Activated naive CD8-positive, alpha-beta T cell (primary cell): ENCODE measurements at regions not wholly inside any gene's neighbourhood (a gene's known extent, or its start where the extent isn't known, plus 50 kb on each side); places are given as distances from the start of the nearest gene placed in this dataset.

Experiments
- H3K27ac Mint-ChIP-seq: one replicate; pipeline ENCODE4 v1.8.0; 2021; ENCODE audit warnings: mixed read lengths
- H3K27me3 Mint-ChIP-seq: one replicate; pipeline ENCODE4 v1.8.0; 2021; ENCODE audit warnings: mixed read lengths
- H3K36me3 Mint-ChIP-seq: one replicate; pipeline ENCODE4 v1.8.0; 2021; ENCODE audit warnings: mixed read lengths
- H3K4me1 Mint-ChIP-seq: one replicate; pipeline ENCODE4 v1.8.0; 2021; ENCODE audit warnings: low read depth, mixed read lengths
- H3K4me3 Mint-ChIP-seq: one replicate; pipeline ENCODE4 v1.8.0; 2021; ENCODE audit warnings: mild to moderate bottlenecking, mixed read lengths
- H3K9me3 Mint-ChIP-seq: one replicate; pipeline ENCODE4 v1.8.0; 2021; ENCODE audit warnings: low read depth, mixed read lengths

- Mint-ChIP-seq H3K27ac (no peak overlapping the region), H3K4me3 (no peak overlapping the region), H3K27me3 (peaks cover 11% of the 10 kb centered on the region), H3K9me3 (no peaks in the 10 kb centered on the region), H3K36me3 (no peaks in the 10 kb centered on the region), H3K4me1 (peaks cover 2% of the 10 kb centered on the region)
Observed at GRCh38 chr4:54541426-54542118, 116.2 kb upstream of the KIT start.

- Mint-ChIP-seq H3K36me3 (no peaks in the 10 kb centered on the region), H3K27ac (no peak overlapping the region), H3K9me3 (no peaks in the 10 kb centered on the region), H3K4me1 (peaks cover 2% of the 10 kb centered on the region), H3K4me3 (no peak overlapping the region), H3K27me3 (peaks cover 11% of the 10 kb centered on the region)
Observed at GRCh38 chr4:54542119-54542438, 115.7 kb upstream of the KIT start.

GRCh38 chr4:54542540-54543041 lies 115.2 kb upstream of the KIT start:
- no peaks in the 10 kb centered on the region for H3K9me3 Mint-ChIP-seq
- no peak overlapping the region for H3K27ac Mint-ChIP-seq
- H3K4me1 Mint-ChIP-seq, result peaks cover 2% of the 10 kb centered on the region
- peaks cover 11% of the 10 kb centered on the region for H3K27me3 Mint-ChIP-seq
- no peak overlapping the region for H3K4me3 Mint-ChIP-seq
- no peaks in the 10 kb centered on the region for H3K36me3 Mint-ChIP-seq

GRCh38 chr4:54543088-54543795 lies 114.5 kb upstream of the KIT start:
- H3K36me3 Mint-ChIP-seq, result no peaks in the 10 kb centered on the region
- peaks cover 2% of the 10 kb centered on the region for H3K4me1 Mint-ChIP-seq
- H3K9me3 Mint-ChIP-seq, result no peaks in the 10 kb centered on the region
- H3K4me3 Mint-ChIP-seq, result no peak overlapping the region
- peaks cover 12% of the 10 kb centered on the region for H3K27me3 Mint-ChIP-seq
- H3K27ac Mint-ChIP-seq, result no peak overlapping the region

GRCh38 chr4:54545663-54546424 lies 111.9 kb upstream of the KIT start:
- H3K4me1 Mint-ChIP-seq, result no peaks in the 10 kb centered on the region
- no peak overlapping the region for H3K4me3 Mint-ChIP-seq
- H3K36me3 Mint-ChIP-seq, result no peaks in the 10 kb centered on the region
- no peak overlapping the region for H3K27ac Mint-ChIP-seq
- peaks cover 7% of the 10 kb centered on the region for H3K27me3 Mint-ChIP-seq
- no peaks in the 10 kb centered on the region for H3K9me3 Mint-ChIP-seq

GRCh38 chr4:54547299-54548097 lies 110.3 kb upstream of the KIT start:
- Mint-ChIP-seq H3K27ac (no peak overlapping the region), H3K4me1 (no peaks in the 10 kb centered on the region), H3K27me3 (peaks cover 1% of the 10 kb centered on the region), H3K4me3 (no peak overlapping the region), H3K9me3 (no peaks in the 10 kb centered on the region), H3K36me3 (no peaks in the 10 kb centered on the region)

GRCh38 chr4:54548098-54548620 lies 109.6 kb upstream of the KIT start:
- no peak overlapping the region for H3K27ac Mint-ChIP-seq

GRCh38 chr4:54548831-54549460 lies 108.8 kb upstream of the KIT start:
- H3K4me1 Mint-ChIP-seq, result no peaks in the 10 kb centered on the region
- no peaks in the 10 kb centered on the region for H3K9me3 Mint-ChIP-seq
- H3K4me3 Mint-ChIP-seq, result no peak overlapping the region
- no peak overlapping the region for H3K27ac Mint-ChIP-seq
- no peaks in the 10 kb centered on the region for H3K36me3 Mint-ChIP-seq
- H3K27me3 Mint-ChIP-seq, result peaks cover 1% of the 10 kb centered on the region

More at GRCh38 chr4:54548098-54548620, 109.6 kb upstream of the KIT start:
- no peaks in the 10 kb centered on the region for H3K4me1 Mint-ChIP-seq
- H3K4me3 Mint-ChIP-seq, result no peak overlapping the region
- H3K9me3 Mint-ChIP-seq, result no peaks in the 10 kb centered on the region
- no peaks in the 10 kb centered on the region for H3K36me3 Mint-ChIP-seq
- H3K27me3 Mint-ChIP-seq, result peaks cover 1% of the 10 kb centered on the region

- H3K27ac Mint-ChIP-seq, result no peak overlapping the region
- H3K27me3 Mint-ChIP-seq, result peaks cover 1% of the 10 kb centered on the region
- no peaks in the 10 kb centered on the region for H3K36me3 Mint-ChIP-seq
- H3K4me3 Mint-ChIP-seq, result no peak overlapping the region
- H3K4me1 Mint-ChIP-seq, result no peaks in the 10 kb centered on the region
- no peaks in the 10 kb centered on the region for H3K9me3 Mint-ChIP-seq
Observed at GRCh38 chr4:54550395-54551171, 107.2 kb upstream of the KIT start.

GRCh38 chr4:54553001-54553400 lies 104.8 kb upstream of the KIT start:
- Mint-ChIP-seq H3K36me3 (no peaks in the 10 kb centered on the region), H3K4me1 (no peaks in the 10 kb centered on the region), H3K9me3 (no peaks in the 10 kb centered on the region), H3K4me3 (no peak overlapping the region), H3K27me3 (no peaks in the 10 kb centered on the region), H3K27ac (no peak overlapping the region)

- H3K27ac Mint-ChIP-seq, result no peak overlapping the region
- no peak overlapping the region for H3K4me3 Mint-ChIP-seq
- H3K36me3 Mint-ChIP-seq, result no peaks in the 10 kb centered on the region
- no peaks in the 10 kb centered on the region for H3K9me3 Mint-ChIP-seq
- H3K4me1 Mint-ChIP-seq, result no peaks in the 10 kb centered on the region
- H3K27me3 Mint-ChIP-seq, result peaks cover 6% of the 10 kb centered on the region
Observed at GRCh38 chr4:54554339-54554990, 103.3 kb upstream of the KIT start.

GRCh38 chr4:54556051-54556450 lies 101.7 kb upstream of the KIT start:
- no peaks in the 10 kb centered on the region for H3K36me3 Mint-ChIP-seq
- no peak overlapping the region for H3K27ac Mint-ChIP-seq
- no peaks in the 10 kb centered on the region for H3K4me1 Mint-ChIP-seq
- no peaks in the 10 kb centered on the region for H3K9me3 Mint-ChIP-seq
- peaks cover 6% of the 10 kb centered on the region for H3K27me3 Mint-ChIP-seq
- H3K4me3 Mint-ChIP-seq, result no peak overlapping the region

GRCh38 chr4:54556587-54556986 lies 101.2 kb upstream of the KIT start:
- H3K4me1 Mint-ChIP-seq, result no peaks in the 10 kb centered on the region
- H3K4me3 Mint-ChIP-seq, result no peak overlapping the region
- H3K36me3 Mint-ChIP-seq, result no peaks in the 10 kb centered on the region

More at GRCh38 chr4:54556587-54556986, 101.2 kb upstream of the KIT start:
- Mint-ChIP-seq H3K9me3 (no peaks in the 10 kb centered on the region), H3K27me3 (peaks cover 6% of the 10 kb centered on the region), H3K27ac (no peak overlapping the region)
